Mucosa of gallbladder (tissue), 1 donor: ENCODE measurements at regions not wholly inside any gene's neighbourhood (a gene's known extent, or its start where the extent isn't known, plus 50 kb on each side); places are given as distances from the start of the nearest gene placed in this dataset.
"Not testable (repeated sequence)": the region's sequence is repeated elsewhere in the genome, so short reads cannot be mapped to it uniquely, and the experiment has no call there.

Experiments
- DNase-seq: peaks from one replicate; pipeline ENCODE4 v3.0.0-alpha.2; 2020; ENCODE audit warnings: low spot score
- donor health status: DM: no; HTN: no; CAD: no.

DNA sequence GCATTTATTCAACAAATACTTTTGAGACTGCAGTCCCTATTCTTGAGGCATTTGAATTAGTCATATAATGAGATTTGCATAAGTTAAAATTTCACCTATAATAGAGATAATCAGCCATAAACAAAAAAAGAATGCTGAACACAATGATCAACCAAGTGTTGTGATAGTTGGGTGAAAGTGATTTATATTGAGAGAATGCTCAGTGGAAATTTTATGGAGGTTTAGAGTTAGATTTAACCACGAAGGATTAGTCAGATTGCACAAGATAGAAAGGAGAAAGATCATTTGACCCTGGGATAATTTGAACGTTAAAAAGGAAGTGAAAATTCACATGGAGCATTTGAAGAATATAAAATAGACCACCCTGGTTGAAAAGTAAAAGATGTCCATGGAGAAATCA, 356.2 kb downstream of the NPR3 start:
- no peak for DNase-seq

- no peak for DNase-seq
These were observed 357.7 kb downstream of the NPR3 start for GRCh38 chr5:33068786-33069185.

DNA sequence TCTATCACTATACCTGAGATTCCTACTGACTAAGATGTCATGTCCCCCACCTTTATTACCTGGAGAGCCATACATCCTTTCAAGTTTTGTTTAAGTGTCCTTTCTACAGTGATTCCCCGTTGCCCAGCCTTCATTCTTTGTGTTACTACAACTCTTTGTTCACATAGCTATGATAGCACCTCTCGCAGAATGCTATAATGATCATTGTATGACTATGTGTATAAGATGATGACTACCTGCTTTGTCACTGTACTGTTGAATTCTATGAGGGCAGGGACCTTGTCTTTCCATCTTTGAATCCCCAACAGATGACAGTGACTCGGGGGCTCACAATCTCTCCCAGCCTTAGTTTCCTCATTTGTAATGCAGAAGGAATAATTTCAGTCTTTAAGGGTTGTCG, 361.2 kb downstream of the NPR3 start:
- DNase-seq, result no peak

- DNase-seq, result no peak
These were observed 361.6 kb downstream of the NPR3 start for GRCh38 chr5:33072726-33073125.

DNA sequence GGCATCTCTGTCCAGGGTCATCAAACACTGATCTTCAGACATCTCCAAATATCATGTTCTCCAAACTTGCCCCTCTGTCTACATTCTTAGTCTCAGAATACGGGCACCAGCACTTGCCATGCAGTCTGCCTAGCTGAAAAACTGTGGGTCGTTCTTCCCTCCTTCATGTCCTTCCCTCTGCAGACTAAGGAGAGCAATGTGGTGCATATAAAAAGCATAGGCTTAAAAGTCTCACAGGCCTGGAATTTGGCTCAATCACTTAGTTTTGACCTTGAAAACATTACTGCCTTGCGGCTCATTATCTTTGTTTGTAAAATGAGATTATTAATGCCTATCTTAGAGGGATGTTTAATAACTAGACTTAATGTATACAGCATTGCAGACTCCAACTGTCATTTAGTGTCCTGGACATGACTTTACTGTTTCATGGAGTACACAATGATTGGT, 362.8 kb downstream of the NPR3 start:
- DNase-seq, result no peak

DNA sequence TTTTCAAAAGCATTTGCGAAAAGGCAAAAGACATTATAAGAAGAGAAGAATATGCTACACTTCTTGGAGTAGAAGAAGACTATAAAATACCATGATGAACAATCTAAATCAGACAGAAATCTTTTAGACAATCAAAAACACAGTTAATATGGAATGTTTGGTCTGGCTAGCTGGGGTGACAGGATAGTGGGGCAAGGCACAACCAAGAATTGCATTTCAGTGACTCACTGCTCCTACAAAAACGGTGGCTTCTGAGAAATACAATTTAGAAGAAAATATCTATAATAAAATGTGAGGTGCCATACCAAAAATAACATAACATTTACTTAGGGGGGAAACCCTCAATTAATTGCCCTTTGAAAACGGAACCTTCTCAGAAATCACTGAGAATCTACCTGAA, 363.4 kb downstream of the NPR3 start:
- no peak for DNase-seq

GRCh38 chr5:33075731-33076130, 364.6 kb downstream of the NPR3 start:
- no peak for DNase-seq

GRCh38 chr5:33079548-33079947, 361.2 kb upstream of the TARS1 start:
- DNase-seq, result no peak

DNA sequence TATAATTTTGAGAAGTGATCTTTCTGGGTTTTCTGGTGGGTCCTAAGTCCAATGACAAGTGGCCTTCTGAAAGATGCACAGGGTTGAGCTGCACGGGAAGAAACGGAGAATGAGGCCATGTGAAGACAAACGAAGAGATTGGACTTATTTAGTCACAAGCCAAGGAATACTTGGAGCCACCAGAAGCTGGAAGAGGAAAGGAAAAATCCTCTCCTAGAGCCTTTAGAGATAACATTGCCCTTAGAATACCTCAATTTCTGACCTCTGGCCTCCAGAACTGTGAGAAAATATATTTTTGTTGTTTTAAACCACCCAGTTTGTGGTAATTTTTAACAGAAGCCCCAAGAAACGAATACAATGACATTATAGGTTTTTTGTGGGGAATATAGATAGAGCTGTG, 360.5 kb upstream of the TARS1 start:
- DNase-seq, result no peak

- DNase-seq, result no peak
These were observed 352.6 kb upstream of the TARS1 start for GRCh38 chr5:33088176-33088575.

DNA sequence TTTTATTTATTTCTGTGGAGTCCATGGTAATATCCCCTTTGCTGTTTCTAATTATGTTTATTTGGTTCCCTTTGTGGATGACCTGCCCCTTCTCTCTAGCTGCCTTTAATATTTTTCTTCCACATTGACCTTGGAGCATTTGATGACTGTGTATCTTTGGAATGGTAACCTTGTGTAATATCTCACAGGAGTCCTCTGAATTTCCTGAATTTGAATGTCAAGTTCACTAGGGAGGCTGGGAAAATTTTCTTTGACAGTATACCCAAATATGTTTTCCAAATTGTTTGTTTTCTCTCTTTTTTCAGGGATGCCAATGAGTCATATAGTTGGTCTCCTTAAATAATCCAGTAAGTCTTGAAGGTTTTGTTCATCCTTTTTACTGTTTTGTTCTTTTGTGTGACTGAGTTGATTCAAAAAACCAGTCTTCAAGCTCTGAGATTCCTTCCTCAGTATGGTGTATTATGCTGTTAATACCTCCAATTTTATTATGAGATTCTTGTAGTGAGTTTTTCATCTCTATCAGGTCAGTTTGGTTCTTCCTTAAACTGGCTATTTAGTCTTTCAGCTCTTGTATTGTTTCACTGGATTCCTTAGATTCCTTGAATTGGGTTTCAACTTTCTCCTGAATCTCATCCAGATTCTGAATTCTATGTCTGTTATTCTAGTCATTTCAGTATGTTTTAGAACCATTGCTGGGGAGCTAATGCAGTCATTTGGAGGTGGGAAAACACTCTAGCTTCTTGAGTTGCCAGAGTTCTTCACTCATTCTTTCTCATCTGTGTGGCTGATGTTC, 349.0 kb upstream of the TARS1 start:
- no peak for DNase-seq

DNA sequence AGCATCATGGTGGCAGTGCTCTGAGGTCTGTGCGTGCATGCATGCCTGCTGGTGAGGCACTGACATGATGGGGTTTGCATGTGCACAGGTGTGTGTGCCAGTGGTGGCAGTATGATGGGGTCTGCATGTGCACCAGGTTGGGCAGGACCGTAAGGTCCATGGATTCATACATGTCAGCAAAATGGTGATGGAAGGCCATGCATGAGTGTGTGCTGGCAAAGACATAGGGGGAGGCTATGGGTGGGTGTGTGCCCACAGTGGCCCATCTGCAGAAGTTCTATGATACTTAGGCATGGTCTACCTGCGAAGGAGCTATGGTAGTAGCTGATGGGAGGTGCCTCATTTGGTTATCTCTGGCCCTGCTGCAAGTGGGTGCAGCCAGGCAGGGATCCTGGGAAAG, 348.0 kb upstream of the TARS1 start:
- no peak for DNase-seq

DNA sequence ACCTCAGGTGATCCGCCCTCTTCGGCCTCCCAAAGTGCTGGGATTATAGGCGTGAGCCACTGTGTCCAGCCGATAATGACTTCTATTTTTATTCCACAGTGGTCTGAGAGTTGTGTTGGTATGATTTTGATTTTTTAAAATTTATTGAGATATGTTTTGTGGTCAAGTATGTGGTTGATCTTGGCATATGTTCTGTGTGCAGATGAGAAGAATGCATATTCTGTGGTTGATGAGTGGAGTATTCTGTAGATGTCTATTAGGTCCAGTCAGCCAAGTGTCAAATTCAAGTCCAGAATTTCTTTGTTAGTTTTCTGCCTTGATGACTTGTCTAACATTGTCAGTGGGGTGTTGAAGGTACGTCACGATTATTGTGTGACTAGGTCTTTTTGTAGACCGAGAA, 338.2 kb upstream of the TARS1 start:
- DNase-seq, result no peak

DNA sequence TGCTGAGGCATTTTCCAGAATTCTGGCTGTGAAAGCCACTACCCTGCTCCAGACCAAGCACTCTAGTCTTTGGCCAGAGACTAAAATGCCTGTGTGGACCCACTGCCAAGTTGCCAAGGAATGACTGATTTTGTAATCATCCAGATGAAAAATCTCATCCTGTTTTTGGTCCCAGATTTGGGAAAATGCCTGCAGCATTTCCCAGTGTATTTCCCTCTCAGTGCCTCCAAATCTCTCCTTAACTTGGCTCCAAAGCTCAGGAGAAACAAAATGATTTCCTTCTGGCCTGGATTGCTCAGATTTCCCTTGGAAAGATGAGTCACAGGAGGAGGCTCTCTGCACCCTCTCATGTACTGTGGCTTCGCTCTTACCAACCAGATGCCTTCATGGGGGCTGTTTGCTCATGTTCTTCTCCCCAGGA, 335.2 kb upstream of the TARS1 start:
- no peak for DNase-seq

DNA sequence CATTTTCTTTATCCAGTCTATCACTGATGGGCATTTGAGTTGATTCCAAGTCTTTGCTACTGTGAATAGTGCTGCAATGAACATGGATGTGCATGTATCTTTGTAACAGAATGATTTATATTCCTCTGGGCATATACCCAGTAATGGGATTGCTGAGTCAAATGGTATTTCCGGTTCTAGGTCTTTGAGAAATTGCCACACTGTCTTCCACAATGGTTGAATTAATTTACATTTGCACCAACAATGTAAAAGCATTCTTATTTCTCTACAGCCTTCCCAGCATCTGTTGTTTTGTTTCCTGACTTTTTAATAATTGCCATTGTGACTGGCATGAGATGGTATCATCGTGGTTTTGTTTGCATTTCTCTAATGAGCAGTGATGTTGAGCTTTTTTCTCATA, 330.3 kb upstream of the TARS1 start:
- not testable (repeated sequence) for DNase-seq

- DNase-seq, result no peak
These were observed 326.4 kb upstream of the TARS1 start for GRCh38 chr5:33114361-33114760.

DNA sequence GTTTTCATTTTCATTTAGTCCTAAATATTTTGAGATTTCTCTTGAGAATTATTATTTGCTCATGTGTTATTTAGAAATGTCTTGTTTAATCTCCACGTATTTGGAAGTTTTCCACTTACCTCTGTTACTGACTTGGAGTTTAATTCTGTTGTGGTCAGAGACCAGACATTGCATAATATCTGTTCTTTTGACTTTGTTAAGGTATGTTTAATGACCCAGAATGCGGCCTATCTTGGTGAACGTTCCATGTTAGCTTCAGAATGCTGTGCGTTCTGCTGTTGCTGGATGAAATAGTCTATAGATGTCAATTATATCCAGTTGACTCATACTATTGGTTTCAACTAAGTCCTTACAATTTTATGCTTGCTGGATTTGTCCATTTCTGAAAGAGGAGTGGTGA, 325.3 kb upstream of the TARS1 start:
- DNase-seq, result no peak

GRCh38 chr5:33118761-33119415, 321.9 kb upstream of the TARS1 start:
- no peak for DNase-seq

DNA sequence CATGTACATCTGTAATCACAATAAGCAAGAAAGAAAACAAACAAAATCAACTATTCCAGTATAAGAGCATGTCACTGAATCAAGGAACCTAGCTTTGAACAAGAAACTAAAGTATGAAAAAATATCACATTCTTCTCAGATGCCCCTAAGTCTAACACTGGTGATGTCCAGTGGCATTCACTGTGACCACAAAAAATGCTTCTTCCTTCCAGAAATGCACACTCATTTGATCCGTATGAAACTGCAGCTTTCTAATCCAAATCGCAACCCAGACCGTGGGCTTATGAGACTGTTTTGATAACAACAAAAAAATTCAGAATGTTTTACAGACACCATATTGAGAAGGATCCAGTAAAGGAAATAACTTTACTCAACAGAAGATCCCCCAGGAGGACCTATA, 320.1 kb upstream of the TARS1 start:
- DNase-seq, result no peak

- DNase-seq, result no peak
These were observed 311.5 kb upstream of the TARS1 start for GRCh38 chr5:33129309-33129708.

DNA sequence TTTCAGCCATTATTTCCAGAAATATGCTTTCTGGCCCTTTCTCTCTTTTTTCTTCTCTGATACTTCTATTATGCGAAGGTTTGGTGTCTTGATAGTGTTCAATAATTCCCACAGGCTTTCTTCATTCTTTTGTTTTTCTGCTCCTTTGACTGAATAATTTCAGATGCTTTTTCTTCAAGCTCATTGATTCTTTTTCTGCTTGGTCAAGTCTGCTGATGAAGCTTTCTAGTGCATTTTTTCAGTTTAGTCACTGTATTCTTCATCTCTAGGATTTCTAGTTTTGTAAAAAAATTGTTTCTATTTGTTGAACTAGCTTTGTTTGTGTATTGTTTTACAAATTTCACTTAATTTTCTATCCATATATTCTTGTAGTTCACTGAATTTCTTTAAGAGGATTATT, 304.0 kb upstream of the TARS1 start:
- DNase-seq, result no peak

- DNase-seq, result not testable (repeated sequence)
These were observed 302.6 kb upstream of the TARS1 start for GRCh38 chr5:33138145-33138544.

GRCh38 chr5:33143405-33144123, 297.2 kb upstream of the TARS1 start:
- DNase-seq, result no peak
